Loucy (cell line): ENCODE measurements at regions not wholly inside any gene's neighbourhood (a gene's known extent, or its start where the extent isn't known, plus 50 kb on each side); places are given as distances from the start of the nearest gene placed in this dataset.

Source experiments
- CTCF ChIP-seq: fragments of 200-600 bp; sonication (generic); conservative IDR thresholded peaks from 2 replicates; pipeline ENCODE4 v1.5.1; 2014; ENCODE audit warnings: mild to moderate bottlenecking, antibody characterized with exemption, low read length
- EZH2phosphoT487 ChIP-seq: fragments of 200-600 bp; IDR thresholded peaks from 2 replicates; pipeline ENCODE4 v1.6.1; 2018; ENCODE audit warnings: antibody characterized with exemption, mild to moderate bottlenecking, moderate library complexity, borderline replicate concordance

- TF ChIP-seq CTCF (no peak), EZH2phosphoT487 (no peak)
Measured at GRCh38 chr5:67605730-67606585, 409.4 kb upstream of the CD180 start.
